Activated CD4-positive, alpha-beta T cell treated with anti-CD3 and anti-CD28 coated beads, Interleukin-2, amount 50 U/mL, for 48 hours (primary cell): ENCODE measurements at regions not wholly inside any gene's neighbourhood (a gene's known extent, or its start where the extent isn't known, plus 50 kb on each side); places are given as distances from the start of the nearest gene placed in this dataset.

Source experiments
- DNase-seq, 2 experiments: peaks; one replicate each; pipeline ENCODE4 v3.0.0-alpha.2; 2020

- DNase-seq: no peak
Measured at GRCh38 chr2:238963161-238963970, 115.5 kb downstream of the TWIST2 start.

- DNase-seq: no peak
Measured at GRCh38 chr2:238963971-238964328, 116.1 kb downstream of the TWIST2 start.

GRCh38 chr2:238964544-238965067, 116.7 kb downstream of the TWIST2 start:
- no peak for DNase-seq

- no peak for DNase-seq
Measured at GRCh38 chr2:238965371-238966071, 117.6 kb downstream of the TWIST2 start.

GRCh38 chr2:238966072-238966937, 118.4 kb downstream of the TWIST2 start:
- no peak for DNase-seq

- no peak for DNase-seq
Measured at GRCh38 chr2:238967031-238967977, 119.4 kb downstream of the TWIST2 start.

- DNase-seq: no peak
Measured at GRCh38 chr2:238967978-238968360, 120.1 kb downstream of the TWIST2 start.

GRCh38 chr2:238968616-238969384, 120.9 kb downstream of the TWIST2 start:
- no peak for DNase-seq

GRCh38 chr2:238969857-238970256, 122.0 kb downstream of the TWIST2 start:
- DNase-seq: no peak

GRCh38 chr2:238970553-238971081, 122.7 kb downstream of the TWIST2 start:
- peak; percentile 49 for DNase-seq

GRCh38 chr2:238971318-238972145, 123.6 kb downstream of the TWIST2 start:
- no peak for DNase-seq

- no peak for DNase-seq
Measured at GRCh38 chr2:238972146-238972445, 124.2 kb downstream of the TWIST2 start.

GRCh38 chr2:238973038-238973739, 125.3 kb downstream of the TWIST2 start:
- DNase-seq: no peak

GRCh38 chr2:238974081-238974480, 126.2 kb downstream of the TWIST2 start:
- no peak for DNase-seq

- DNase-seq: no peak
Measured at GRCh38 chr2:238974501-238975166, 126.7 kb downstream of the TWIST2 start.

GRCh38 chr2:238975408-238975807, 127.5 kb downstream of the TWIST2 start:
- DNase-seq: no peak

- no peak for DNase-seq
Measured at GRCh38 chr2:238978497-238978896, 130.6 kb downstream of the TWIST2 start.

- DNase-seq: no peak
Measured at GRCh38 chr2:238979636-238980035, 131.8 kb downstream of the TWIST2 start.
